GM23248 (cell line): ENCODE measurements at regions not wholly inside any gene's neighbourhood (a gene's known extent, or its start where the extent isn't known, plus 50 kb on each side); places are given as distances from the start of the nearest gene placed in this dataset.

Experiments
- EZH2 ChIP-seq: fragments of 200-600 bp; sonication (generic); IDR thresholded peaks from 2 replicates; pipeline ENCODE4 v1.6.1; 2018; ENCODE audit warnings: antibody characterized with exemption, mild to moderate bottlenecking; ENCODE audit not compliant: insufficient read depth, poor library complexity, severe bottlenecking
- EZH2phosphoT487 ChIP-seq: fragments of 200-600 bp; sonication (generic); IDR thresholded peaks from 2 replicates; pipeline ENCODE4 v1.6.1; 2018; ENCODE audit warnings: antibody characterized with exemption, moderate library complexity, mild to moderate bottlenecking, low read depth; ENCODE audit not compliant: insufficient read depth

DNA sequence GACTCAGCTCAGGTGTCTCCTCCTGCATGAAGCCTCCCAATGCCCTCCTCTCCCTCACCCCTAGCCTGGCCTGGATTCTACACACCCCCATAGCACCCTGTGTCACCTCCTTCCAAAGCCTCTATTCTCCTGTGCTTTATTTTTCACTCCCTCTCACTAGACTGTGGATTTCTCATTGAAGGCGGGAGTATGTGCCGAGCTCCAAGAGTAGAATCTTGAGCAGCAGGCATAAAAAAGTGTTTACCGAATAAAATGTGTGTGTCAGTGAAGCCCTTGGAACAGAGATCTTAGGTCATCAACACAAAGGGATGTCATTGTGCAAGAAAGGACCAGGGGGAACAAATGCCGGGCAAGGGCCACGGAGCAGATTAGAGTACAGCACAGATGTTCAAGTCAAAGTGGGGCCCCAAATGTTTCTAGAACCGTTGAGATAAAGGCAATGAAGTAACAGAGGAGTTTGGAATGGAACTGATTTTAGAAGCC is 106.1 kb upstream of the TMEM170B start:
- TF ChIP-seq EZH2: no peak
- no peak for TF ChIP-seq EZH2phosphoT487
